B cell (primary cell): ENCODE measurements at regions not wholly inside any gene's neighbourhood (a gene's known extent, or its start where the extent isn't known, plus 50 kb on each side); places are given as distances from the start of the nearest gene placed in this dataset.

Source experiments
- CTCF ChIP-seq: fragments of 200-600 bp; IDR thresholded peaks from one replicate; pipeline ENCODE4 v1.8.0; 2022; ENCODE audit warnings: antibody characterized with exemption, mild to moderate bottlenecking
- EZH2 ChIP-seq: IDR thresholded peaks from 2 replicates; pipeline ENCODE4 v1.6.1; 2012; ENCODE audit warnings: borderline replicate concordance, low read depth, mild to moderate bottlenecking, moderate library complexity, low read length; ENCODE audit not compliant: insufficient read depth, poor library complexity, severe bottlenecking

GRCh38 chr4:19195696-19196095 lies 1056.0 kb upstream of the SLIT2 start:
- no peak for TF ChIP-seq CTCF
- no peak for TF ChIP-seq EZH2
